ENCODE measurements at regions not wholly inside any gene's neighbourhood (a gene's known extent, or its start where the extent isn't known, plus 50 kb on each side); places are given as distances from the start of the nearest gene placed in this dataset.
"Not testable (repeated sequence)": the region's sequence is repeated elsewhere in the genome, so short reads cannot be mapped to it uniquely, and the experiment has no call there.

- DNase-seq (ENCODE audit: low spot score), result not testable (repeated sequence)
Measured at GRCh38 chr12:124218650-124219049, 76.2 kb upstream of the RFLNA start.

- no peak for DNase-seq (ENCODE audit: low spot score)
Measured at GRCh38 chr12:124222368-124223245, 72.3 kb upstream of the RFLNA start.

- not testable (repeated sequence) for DNase-seq (ENCODE audit: low spot score)
Measured at GRCh38 chr12:124223733-124224138, 71.2 kb upstream of the RFLNA start.

- DNase-seq (ENCODE audit: low spot score), result no peak
Measured at GRCh38 chr12:124224535-124225110, 70.3 kb upstream of the RFLNA start.

- DNase-seq (ENCODE audit: low spot score), result no peak
Measured at GRCh38 chr12:124225730-124226129, 69.2 kb upstream of the RFLNA start.

GRCh38 chr12:124227951-124228711 lies 66.8 kb upstream of the RFLNA start:
- DNase-seq (ENCODE audit: low spot score), result no peak

- no peak for DNase-seq (ENCODE audit: low spot score)
Measured at GRCh38 chr12:124229520-124229919, 65.4 kb upstream of the RFLNA start.

- no peak for DNase-seq (ENCODE audit: low spot score)
Measured at GRCh38 chr12:124230117-124230757, 64.7 kb upstream of the RFLNA start.

- DNase-seq (ENCODE audit: low spot score), result no peak
Measured at GRCh38 chr12:124230789-124231188, 64.1 kb upstream of the RFLNA start.

GRCh38 chr12:124231980-124232653 lies 62.8 kb upstream of the RFLNA start:
- peak; percentile 19 for DNase-seq (ENCODE audit: low spot score)

- no peak for DNase-seq (ENCODE audit: low spot score)
Measured at GRCh38 chr12:124232654-124232987, 62.3 kb upstream of the RFLNA start.

GRCh38 chr12:124233041-124233796 lies 61.7 kb upstream of the RFLNA start:
- no peak for DNase-seq (ENCODE audit: low spot score)

GRCh38 chr12:124233846-124234640 lies 60.9 kb upstream of the RFLNA start:
- DNase-seq (ENCODE audit: low spot score), result no peak

- no peak for DNase-seq (ENCODE audit: low spot score)
Measured at GRCh38 chr12:124236625-124237031, 58.3 kb upstream of the RFLNA start.

- no peak for DNase-seq (ENCODE audit: low spot score)
Measured at GRCh38 chr12:124238886-124239285, 56.0 kb upstream of the RFLNA start.

- no peak for DNase-seq (ENCODE audit: low spot score)
Measured at GRCh38 chr12:124240493-124240892, 54.4 kb upstream of the RFLNA start.

- no peak for DNase-seq (ENCODE audit: low spot score)
Measured at GRCh38 chr12:124241776-124242528, 52.9 kb upstream of the RFLNA start.

GRCh38 chr12:124242529-124243065 lies 52.3 kb upstream of the RFLNA start:
- DNase-seq (ENCODE audit: low spot score), result no peak

- no peak for DNase-seq (ENCODE audit: low spot score)
Measured at GRCh38 chr12:124243936-124244335, 51.0 kb upstream of the RFLNA start.
